ENCODE measurements at regions not wholly inside any gene's neighbourhood (a gene's known extent, or its start where the extent isn't known, plus 50 kb on each side); places are given as distances from the start of the nearest gene placed in this dataset.
"Not testable (repeated sequence)": the region's sequence is repeated elsewhere in the genome, so short reads cannot be mapped to it uniquely, and the experiment has no call there.

GRCh38 chr1:238916828-238917227 lies 469.5 kb upstream of the CHRM3 start:
- H3K9me3 ChIP-seq (ENCODE audit: low read depth, low read length): no peaks in the 10 kb centered on the region
- H3K4me3 ChIP-seq: no peak overlapping the region
- no peak for DNase-seq (ENCODE audit: low read depth, low spot score)
- no peaks in the 10 kb centered on the region for H3K36me3 ChIP-seq (ENCODE audit: insufficient read depth, low read length)
- H3K9ac ChIP-seq (ENCODE audit: insufficient read length): no peak overlapping the region
- no peak overlapping the region for H3K27ac ChIP-seq
- no peak for TF ChIP-seq POLR2AphosphoS5 (IDR thresholded peaks at IDR 0.05; ENCODE audit: borderline replicate concordance, low read depth, low read length)
- no peak for TF ChIP-seq FOXP2 (optimal IDR thresholded peaks at IDR 0.05; ENCODE audit: control extremely low read depth, extremely low read length, insufficient read depth)
- TF ChIP-seq EZH2 (IDR thresholded peaks at IDR 0.05): no peak

GRCh38 chr1:238914346-238914745 lies 472.0 kb upstream of the CHRM3 start:
- Histone ChIP-seq H3K9me3 (ENCODE audit: low read depth, low read length) (no peaks in the 10 kb centered on the region), H3K36me3 (ENCODE audit: insufficient read depth, low read length) (no peaks in the 10 kb centered on the region), H3K4me3 (no peak overlapping the region), H3K27ac (no peak overlapping the region), H3K9ac (ENCODE audit: insufficient read length) (no peak overlapping the region)
- no peak for DNase-seq (ENCODE audit: low read depth, low spot score)
- no peak for TF ChIP-seq FOXP2 (optimal IDR thresholded peaks at IDR 0.05; ENCODE audit: control extremely low read depth, extremely low read length, insufficient read depth)
- TF ChIP-seq EZH2 (IDR thresholded peaks at IDR 0.05): no peak
- no peak for TF ChIP-seq POLR2AphosphoS5 (IDR thresholded peaks at IDR 0.05; ENCODE audit: borderline replicate concordance, low read depth, low read length)

- no peak for DNase-seq (ENCODE audit: low read depth, low spot score)
- Histone ChIP-seq H3K9me3 (ENCODE audit: low read depth, low read length) (no peaks in the 10 kb centered on the region), H3K4me3 (no peak overlapping the region), H3K36me3 (ENCODE audit: insufficient read depth, low read length) (no peaks in the 10 kb centered on the region), H3K9ac (ENCODE audit: insufficient read length) (no peak overlapping the region), H3K27ac (no peak overlapping the region)
- TF ChIP-seq EZH2 (IDR thresholded peaks at IDR 0.05) (no peak), POLR2AphosphoS5 (IDR thresholded peaks at IDR 0.05; ENCODE audit: borderline replicate concordance, low read depth, low read length) (no peak), FOXP2 (optimal IDR thresholded peaks at IDR 0.05; ENCODE audit: control extremely low read depth, extremely low read length, insufficient read depth) (no peak)
These were observed 473.2 kb upstream of the CHRM3 start for GRCh38 chr1:238913210-238913609.

GRCh38 chr1:238912148-238912547 lies 474.2 kb upstream of the CHRM3 start:
- Histone ChIP-seq H3K36me3 (ENCODE audit: insufficient read depth, low read length) (no peaks in the 10 kb centered on the region), H3K9ac (ENCODE audit: insufficient read length) (no peak overlapping the region), H3K27ac (no peak overlapping the region), H3K9me3 (ENCODE audit: low read depth, low read length) (no peaks in the 10 kb centered on the region), H3K4me3 (no peak overlapping the region)
- TF ChIP-seq EZH2 (IDR thresholded peaks at IDR 0.05) (no peak), FOXP2 (optimal IDR thresholded peaks at IDR 0.05; ENCODE audit: control extremely low read depth, extremely low read length, insufficient read depth) (no peak), POLR2AphosphoS5 (IDR thresholded peaks at IDR 0.05; ENCODE audit: borderline replicate concordance, low read depth, low read length) (no peak)
- DNase-seq (ENCODE audit: low read depth, low spot score): no peak

GRCh38 chr1:238902752-238903151 lies 483.6 kb upstream of the CHRM3 start:
- not testable (repeated sequence) for H3K36me3 ChIP-seq (ENCODE audit: insufficient read depth, low read length); H3K4me3 ChIP-seq; H3K27ac ChIP-seq; H3K9ac ChIP-seq (ENCODE audit: insufficient read length); H3K9me3 ChIP-seq (ENCODE audit: low read depth, low read length); DNase-seq (ENCODE audit: low read depth, low spot score)

GRCh38 chr1:238900334-238900865 lies 486.0 kb upstream of the CHRM3 start:
- H3K27ac ChIP-seq: no peak overlapping the region
- TF ChIP-seq FOXP2 (optimal IDR thresholded peaks at IDR 0.05; ENCODE audit: control extremely low read depth, extremely low read length, insufficient read depth): no peak
- TF ChIP-seq POLR2AphosphoS5 (IDR thresholded peaks at IDR 0.05; ENCODE audit: borderline replicate concordance, low read depth, low read length): no peak
- no peak for TF ChIP-seq EZH2 (IDR thresholded peaks at IDR 0.05)
- no peaks in the 10 kb centered on the region for H3K9me3 ChIP-seq (ENCODE audit: low read depth, low read length)

GRCh38 chr1:238898856-238899255 lies 487.5 kb upstream of the CHRM3 start:
- Histone ChIP-seq H3K4me3 (no peak overlapping the region), H3K9me3 (ENCODE audit: low read depth, low read length) (no peaks in the 10 kb centered on the region), H3K27ac (no peak overlapping the region), H3K36me3 (ENCODE audit: insufficient read depth, low read length) (no peaks in the 10 kb centered on the region), H3K9ac (ENCODE audit: insufficient read length) (no peak overlapping the region)
- TF ChIP-seq EZH2 (IDR thresholded peaks at IDR 0.05) (no peak), FOXP2 (optimal IDR thresholded peaks at IDR 0.05; ENCODE audit: control extremely low read depth, extremely low read length, insufficient read depth) (no peak), POLR2AphosphoS5 (IDR thresholded peaks at IDR 0.05; ENCODE audit: borderline replicate concordance, low read depth, low read length) (no peak)
- DNase-seq (ENCODE audit: low read depth, low spot score): no peak

More at GRCh38 chr1:238900334-238900865, 486.0 kb upstream of the CHRM3 start:
- no peak for DNase-seq (ENCODE audit: low read depth, low spot score)
- H3K36me3 ChIP-seq (ENCODE audit: insufficient read depth, low read length): no peaks in the 10 kb centered on the region
- H3K4me3 ChIP-seq: no peak overlapping the region
- H3K9ac ChIP-seq (ENCODE audit: insufficient read length): no peak overlapping the region

GRCh38 chr1:238895911-238896310 lies 490.5 kb upstream of the CHRM3 start:
- H3K27ac ChIP-seq: no peak overlapping the region
- no peaks in the 10 kb centered on the region for H3K36me3 ChIP-seq (ENCODE audit: insufficient read depth, low read length)
- H3K9me3 ChIP-seq (ENCODE audit: low read depth, low read length): no peaks in the 10 kb centered on the region
- no peak for DNase-seq (ENCODE audit: low read depth, low spot score)
- no peak overlapping the region for H3K4me3 ChIP-seq
- TF ChIP-seq FOXP2 (optimal IDR thresholded peaks at IDR 0.05; ENCODE audit: control extremely low read depth, extremely low read length, insufficient read depth): no peak
- no peak for TF ChIP-seq POLR2AphosphoS5 (IDR thresholded peaks at IDR 0.05; ENCODE audit: borderline replicate concordance, low read depth, low read length)
- TF ChIP-seq EZH2 (IDR thresholded peaks at IDR 0.05): no peak
- H3K9ac ChIP-seq (ENCODE audit: insufficient read length): no peak overlapping the region

GRCh38 chr1:238892612-238893011 lies 493.8 kb upstream of the CHRM3 start:
- TF ChIP-seq POLR2AphosphoS5 (IDR thresholded peaks at IDR 0.05; ENCODE audit: borderline replicate concordance, low read depth, low read length) (no peak), FOXP2 (optimal IDR thresholded peaks at IDR 0.05; ENCODE audit: control extremely low read depth, extremely low read length, insufficient read depth) (no peak), EZH2 (IDR thresholded peaks at IDR 0.05) (no peak)
- DNase-seq (ENCODE audit: low read depth, low spot score): no peak
- Histone ChIP-seq H3K9me3 (ENCODE audit: low read depth, low read length) (no peaks in the 10 kb centered on the region), H3K9ac (ENCODE audit: insufficient read length) (no peak overlapping the region), H3K4me3 (no peak overlapping the region), H3K36me3 (ENCODE audit: insufficient read depth, low read length) (no peaks in the 10 kb centered on the region), H3K27ac (no peak overlapping the region)

Measured in SK-N-MC (cell line).